ENCODE measurements at regions not wholly inside any gene's neighbourhood (a gene's known extent, or its start where the extent isn't known, plus 50 kb on each side); places are given as distances from the start of the nearest gene placed in this dataset.

DNA sequence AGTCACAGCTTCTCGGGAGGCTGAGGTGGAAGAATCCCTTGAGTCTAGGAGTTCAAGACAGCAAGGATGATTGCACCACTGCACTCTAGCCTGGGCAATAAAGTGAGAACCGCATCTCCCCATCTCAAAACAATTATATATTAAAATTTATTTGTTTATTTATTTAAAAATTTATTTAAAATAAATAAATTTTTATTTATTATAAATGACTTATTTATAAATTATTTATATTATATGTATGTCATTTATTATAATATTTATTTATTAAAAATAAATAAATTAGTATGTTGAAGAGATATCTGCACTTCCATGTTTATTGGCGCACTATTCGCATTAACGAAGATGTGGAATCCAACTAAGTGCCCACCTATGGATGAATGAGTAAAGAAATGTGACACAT lies 683.2 kb upstream of the BRINP3 start:
- no peaks in the 10 kb centered on the region for H3K4me1 Mint-ChIP-seq (ENCODE audit: low read depth)
- H3K27me3 Mint-ChIP-seq = no peaks in the 10 kb centered on the region
- TF ChIP-seq CTCF (IDR thresholded peaks at IDR 0.05; ENCODE audit: unreplicated experiment) = no peak
- no peaks in the 10 kb centered on the region for H3K36me3 Mint-ChIP-seq (ENCODE audit: insufficient read depth)
- DNase-seq (ENCODE audit: low spot score, unreplicated experiment) = no peak
- H3K4me3 Mint-ChIP-seq (ENCODE audit: low read depth) = no peak overlapping the region
- H3K9me3 Mint-ChIP-seq (ENCODE audit: low read depth) = peaks cover 6% of the 10 kb centered on the region
- no peak overlapping the region for H3K27ac Mint-ChIP-seq

GRCh38 chr1:191162762-191163161 lies 685.1 kb upstream of the BRINP3 start:
- Mint-ChIP-seq H3K4me3 (ENCODE audit: low read depth) (no peak overlapping the region), H3K9me3 (ENCODE audit: low read depth) (peaks cover 6% of the 10 kb centered on the region), H3K36me3 (ENCODE audit: insufficient read depth) (no peaks in the 10 kb centered on the region), H3K4me1 (ENCODE audit: low read depth) (no peaks in the 10 kb centered on the region), H3K27ac (no peak overlapping the region), H3K27me3 (no peaks in the 10 kb centered on the region)
- no peak for DNase-seq (ENCODE audit: low spot score, unreplicated experiment)
- no peak for TF ChIP-seq CTCF (IDR thresholded peaks at IDR 0.05; ENCODE audit: unreplicated experiment)

DNA sequence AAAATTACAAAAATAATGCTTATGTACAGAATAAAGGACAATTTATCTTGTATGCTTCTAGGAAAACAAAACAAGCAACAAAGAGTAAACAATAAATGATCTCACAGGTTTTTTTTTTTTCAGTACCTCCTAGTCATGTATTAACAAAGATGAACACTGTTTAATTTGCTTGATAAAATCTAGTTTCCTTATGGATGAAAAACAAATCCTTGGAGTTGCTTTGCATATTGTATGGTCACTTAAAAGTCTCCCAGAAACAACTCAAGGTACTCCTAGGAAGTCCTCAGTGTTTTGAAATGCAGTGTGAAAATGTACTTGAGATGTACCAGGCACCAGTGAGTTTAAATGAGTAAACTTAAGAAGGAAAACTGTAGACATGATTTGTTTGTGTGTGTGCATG lies 686.0 kb upstream of the BRINP3 start:
- no peak overlapping the region for H3K27ac Mint-ChIP-seq
- DNase-seq (ENCODE audit: low spot score, unreplicated experiment) = no peak
- H3K4me1 Mint-ChIP-seq (ENCODE audit: low read depth) = no peaks in the 10 kb centered on the region
- H3K9me3 Mint-ChIP-seq (ENCODE audit: low read depth) = peaks cover 6% of the 10 kb centered on the region
- no peaks in the 10 kb centered on the region for H3K36me3 Mint-ChIP-seq (ENCODE audit: insufficient read depth)
- H3K27me3 Mint-ChIP-seq = no peaks in the 10 kb centered on the region
- TF ChIP-seq CTCF (IDR thresholded peaks at IDR 0.05; ENCODE audit: unreplicated experiment) = no peak
- no peak overlapping the region for H3K4me3 Mint-ChIP-seq (ENCODE audit: low read depth)

DNA sequence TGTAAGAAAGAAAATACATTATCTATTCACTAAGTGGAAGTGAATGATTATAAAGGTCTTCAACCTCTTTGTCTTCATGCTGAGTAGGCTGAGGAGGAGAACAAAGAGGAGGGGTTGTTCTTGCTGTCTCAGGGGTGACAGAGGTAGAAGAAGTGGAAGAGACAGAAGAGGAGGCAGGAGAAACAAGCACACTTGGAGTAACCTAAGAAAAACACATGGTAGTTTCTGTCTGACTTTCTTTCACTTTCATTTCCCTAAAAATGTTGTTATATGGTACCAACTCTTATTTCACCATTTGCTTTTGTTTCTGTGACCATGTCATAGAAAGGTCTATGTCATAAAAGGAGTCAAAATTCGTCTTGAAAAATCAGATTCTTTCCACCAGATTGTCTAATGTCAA lies 696.6 kb upstream of the BRINP3 start:
- no peak for DNase-seq (ENCODE audit: low spot score, unreplicated experiment)

GRCh38 chr1:191176131-191176530 lies 698.5 kb upstream of the BRINP3 start:
- no peaks in the 10 kb centered on the region for H3K9me3 Mint-ChIP-seq (ENCODE audit: low read depth)
- H3K4me1 Mint-ChIP-seq (ENCODE audit: low read depth) = no peaks in the 10 kb centered on the region
- no peak overlapping the region for H3K4me3 Mint-ChIP-seq (ENCODE audit: low read depth)
- H3K27me3 Mint-ChIP-seq = no peaks in the 10 kb centered on the region
- H3K36me3 Mint-ChIP-seq (ENCODE audit: insufficient read depth) = no peaks in the 10 kb centered on the region
- no peak for TF ChIP-seq CTCF (IDR thresholded peaks at IDR 0.05; ENCODE audit: unreplicated experiment)
- DNase-seq (ENCODE audit: low spot score, unreplicated experiment) = no peak
- H3K27ac Mint-ChIP-seq = no peak overlapping the region

More for the DNA sequence above, 696.6 kb upstream of the BRINP3 start:
- H3K9me3 Mint-ChIP-seq (ENCODE audit: low read depth) = no peaks in the 10 kb centered on the region
- H3K4me1 Mint-ChIP-seq (ENCODE audit: low read depth) = no peaks in the 10 kb centered on the region
- no peak overlapping the region for H3K27ac Mint-ChIP-seq
- no peak for TF ChIP-seq CTCF (IDR thresholded peaks at IDR 0.05; ENCODE audit: unreplicated experiment)
- no peak overlapping the region for H3K4me3 Mint-ChIP-seq (ENCODE audit: low read depth)
- no peaks in the 10 kb centered on the region for H3K27me3 Mint-ChIP-seq
- no peaks in the 10 kb centered on the region for H3K36me3 Mint-ChIP-seq (ENCODE audit: insufficient read depth)

Measured in progenitor cell of endocrine pancreas (in vitro differentiated cells).